NCI-H82 treated with DMSO at 0.1 percent for 48 hours (cell line): ENCODE measurements at regions not wholly inside any gene's neighbourhood (a gene's known extent, or its start where the extent isn't known, plus 50 kb on each side); places are given as distances from the start of the nearest gene placed in this dataset.

Experiments used
- DNase-seq: peaks from one replicate; lab custom pipeline; 2025; ENCODE audit not compliant: unreplicated experiment; lab: John Stamatoyannopoulos, UW

DNA sequence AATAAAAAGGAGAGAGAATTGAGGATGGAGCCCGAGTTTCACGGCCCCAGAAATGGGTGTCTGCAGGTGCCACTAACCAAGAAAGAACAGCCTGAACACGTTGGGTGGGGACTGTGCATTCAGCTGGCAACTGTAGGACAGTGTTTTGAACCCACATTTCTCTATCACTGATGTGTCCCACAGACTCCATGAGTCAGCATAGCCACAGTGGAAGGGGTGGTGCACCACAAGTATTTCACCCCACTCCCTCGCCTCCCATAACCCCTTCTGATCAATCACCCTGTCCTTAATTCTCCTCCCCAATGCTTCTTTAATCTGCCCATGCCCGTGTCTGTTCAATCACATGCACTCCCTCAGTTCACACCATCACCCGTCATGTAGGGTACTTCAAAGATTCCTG, 291.5 kb downstream of the ZNF516 start:
- DNase-seq, result no peak

DNA sequence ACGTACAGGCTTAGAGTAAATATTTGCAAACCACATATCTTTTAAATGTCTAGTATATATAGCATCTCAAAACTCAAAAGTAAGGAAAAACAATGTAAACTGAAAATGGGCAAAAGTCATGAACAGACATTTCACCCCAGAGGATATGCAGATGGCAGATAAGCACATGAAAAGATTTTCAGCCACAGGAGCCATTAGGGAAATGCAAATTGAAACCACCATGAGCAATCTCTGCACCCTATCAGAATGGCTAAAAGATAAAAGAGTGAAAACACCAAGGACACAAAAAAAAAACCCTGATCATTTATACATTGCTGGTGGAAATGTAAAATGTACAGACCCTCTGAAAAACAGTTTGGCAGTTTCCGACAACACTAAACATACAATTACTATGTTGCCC, 292.7 kb downstream of the ZNF516 start:
- no peak for DNase-seq

- no peak for DNase-seq
These were observed 299.4 kb downstream of the ZNF516 start for GRCh38 chr18:76195601-76196000.

GRCh38 chr18:76188097-76188496, 306.9 kb downstream of the ZNF516 start:
- no peak for DNase-seq

DNA sequence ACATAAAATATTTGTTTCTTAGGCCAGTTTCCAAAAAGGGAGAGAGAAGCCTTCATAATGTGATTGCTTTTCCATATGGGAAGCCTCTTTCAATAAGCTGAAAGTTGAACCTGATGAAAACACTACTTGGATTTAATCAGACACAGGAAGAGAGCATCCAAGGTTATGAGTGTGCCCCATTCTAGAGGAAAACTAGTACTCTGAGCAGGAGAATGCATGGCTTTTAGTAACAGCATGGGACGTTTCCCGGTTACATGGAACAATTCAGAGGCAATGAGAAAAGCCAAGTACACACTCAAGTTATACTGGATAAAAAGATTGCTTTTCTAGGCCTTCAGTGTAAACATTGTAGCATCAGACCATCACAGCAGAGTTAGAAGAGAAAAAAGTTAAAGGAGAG, 315.8 kb downstream of the ZNF516 start:
- no peak for DNase-seq

DNA sequence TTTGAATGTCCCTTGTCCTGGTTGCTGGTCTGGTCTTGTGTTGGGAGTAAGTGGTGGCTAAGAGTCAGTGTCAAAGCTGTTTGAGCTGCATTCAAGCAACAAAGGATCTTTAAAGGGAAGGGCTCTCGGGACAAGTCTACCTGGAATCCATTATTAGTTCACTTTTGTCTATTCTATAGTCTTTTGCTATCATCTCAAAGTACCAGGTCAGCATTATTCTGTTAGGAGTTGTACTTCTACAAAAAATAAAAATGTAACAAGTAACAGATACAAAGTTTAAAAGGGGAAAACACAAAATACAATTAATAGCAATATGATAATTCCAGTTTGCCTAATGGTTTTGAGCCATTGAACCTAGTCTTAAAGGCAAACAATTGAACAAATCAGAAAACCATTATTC, 317.9 kb downstream of the ZNF516 start:
- no peak for DNase-seq

GRCh38 chr18:76174451-76174850, 320.6 kb downstream of the ZNF516 start:
- no peak for DNase-seq

GRCh38 chr18:76169733-76170132, 325.3 kb downstream of the ZNF516 start:
- no peak for DNase-seq

DNA sequence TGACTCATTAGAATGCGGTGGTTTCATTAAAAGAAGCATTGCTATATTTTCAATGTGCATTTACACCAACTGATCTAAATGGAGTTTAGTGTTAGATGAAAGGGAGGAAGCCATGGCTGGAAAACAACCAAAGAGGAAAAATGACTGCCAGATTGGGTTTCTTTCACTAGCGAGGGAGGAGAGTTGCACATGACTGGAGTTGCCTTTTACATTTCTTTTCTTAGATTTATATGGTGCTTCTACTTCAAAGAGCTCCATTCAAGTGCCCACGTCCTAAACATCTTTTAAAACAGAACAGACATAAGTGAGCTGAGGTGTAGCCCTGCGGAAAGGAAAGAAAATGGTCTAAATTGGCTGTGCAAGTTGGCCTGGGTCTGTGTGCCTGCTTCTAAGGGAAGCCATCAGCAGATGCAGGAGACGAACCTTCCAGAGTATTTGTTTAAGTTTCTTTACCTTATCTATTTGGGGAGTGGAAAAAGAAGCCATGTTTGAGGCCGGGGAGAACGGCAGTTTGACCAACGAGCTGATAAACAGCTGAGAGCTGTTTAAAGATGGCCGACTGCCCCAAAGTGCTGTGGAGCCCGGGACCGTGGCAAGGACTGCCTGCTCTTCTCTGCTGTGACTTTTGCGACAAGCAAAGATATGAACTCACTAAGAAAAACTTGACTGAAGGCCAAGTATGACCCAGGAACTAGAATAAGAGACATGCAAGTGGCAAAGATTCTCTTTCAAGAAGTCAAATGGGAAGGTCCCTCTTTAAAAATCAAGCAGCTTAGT, 327.0 kb downstream of the ZNF516 start:
- DNase-seq, result no peak

- no peak for DNase-seq
These were observed 327.6 kb downstream of the ZNF516 start for GRCh38 chr18:76167410-76167809.

- DNase-seq, result no peak
These were observed 332.2 kb downstream of the ZNF516 start for GRCh38 chr18:76162886-76163285.

DNA sequence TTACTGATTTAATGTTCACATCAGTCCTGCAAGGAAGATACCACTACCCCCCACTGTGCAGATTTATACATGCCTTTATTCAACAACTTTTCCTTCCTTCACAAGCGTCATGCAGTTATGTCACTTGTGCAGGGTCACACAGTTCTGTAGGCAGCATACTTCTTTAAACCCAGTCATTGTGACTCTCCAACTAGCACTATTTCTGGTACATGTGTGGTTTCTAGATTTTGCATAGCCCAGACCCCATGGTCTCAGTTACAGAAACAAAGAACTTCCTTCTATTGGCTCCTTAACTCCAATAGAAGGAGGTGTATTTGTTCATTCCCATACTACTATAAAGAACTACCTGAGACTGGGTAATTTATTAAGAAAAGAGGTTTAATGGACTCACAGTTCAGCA, 333.1 kb downstream of the ZNF516 start:
- no peak for DNase-seq

DNA sequence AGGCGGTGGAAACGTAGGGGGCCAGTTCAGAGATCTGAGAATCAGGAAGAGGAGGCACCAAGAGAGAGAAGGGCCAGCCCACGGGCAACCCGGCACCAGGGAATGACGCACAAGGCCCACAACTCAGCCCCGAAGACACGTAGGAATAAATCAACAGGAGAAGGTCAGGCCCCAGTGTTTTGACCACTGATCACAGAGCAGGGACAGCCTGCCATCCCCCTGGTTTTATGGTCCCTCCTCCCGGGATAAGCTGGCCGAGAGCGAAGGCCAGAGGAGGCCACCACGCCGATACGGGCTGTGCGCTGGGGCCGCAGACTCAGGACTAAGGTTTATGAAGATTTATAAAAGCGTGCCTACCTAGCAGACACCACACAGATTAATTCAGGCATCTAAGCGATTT, 341.4 kb downstream of the ZNF516 start:
- DNase-seq, result no peak

GRCh38 chr18:76149734-76150133, 345.3 kb downstream of the ZNF516 start:
- no peak for DNase-seq

GRCh38 chr18:76149284-76149683, 345.8 kb downstream of the ZNF516 start:
- no peak for DNase-seq

GRCh38 chr18:76145521-76146376, 349.3 kb downstream of the ZNF516 start:
- no peak for DNase-seq

DNA sequence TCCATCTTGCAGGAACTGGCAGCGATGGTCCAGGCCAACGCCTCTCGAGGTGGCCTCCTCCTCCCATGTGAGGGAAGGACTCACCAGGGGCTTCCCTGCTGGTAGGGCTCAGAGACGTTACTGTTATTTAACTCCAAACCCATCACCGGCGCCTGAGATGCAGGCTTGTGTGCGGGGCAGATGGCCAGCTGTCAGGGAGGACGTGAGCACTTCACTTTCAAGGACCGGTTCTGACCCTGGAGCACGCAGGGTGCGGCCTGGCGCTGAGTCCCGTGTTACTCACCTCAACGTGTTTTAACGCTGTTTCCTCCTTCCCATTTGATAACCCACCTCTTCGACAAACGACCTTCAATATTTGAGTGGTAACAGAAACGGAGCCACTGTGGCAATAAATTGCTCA, 350.2 kb downstream of the ZNF516 start:
- no peak for DNase-seq

DNA sequence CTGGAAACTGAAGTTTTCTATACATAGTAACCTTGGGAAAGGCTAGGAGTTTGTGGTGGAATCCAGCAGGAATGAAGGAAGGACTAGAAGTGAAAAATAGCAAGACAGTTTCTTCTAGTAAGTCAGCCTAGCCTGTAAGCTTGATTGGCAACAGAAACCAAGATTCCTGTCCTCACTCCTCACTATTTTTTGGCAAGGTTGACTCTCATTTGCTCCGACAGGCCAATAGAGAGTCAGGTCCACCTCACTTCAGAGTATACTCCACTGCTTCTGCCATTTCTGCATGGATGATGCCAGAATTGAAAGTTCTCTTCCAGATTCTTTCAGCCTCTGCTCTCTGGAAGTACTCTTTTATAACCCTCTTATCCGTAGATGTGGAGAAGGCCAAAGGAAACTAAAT, 352.4 kb downstream of the ZNF516 start:
- DNase-seq, result no peak

DNA sequence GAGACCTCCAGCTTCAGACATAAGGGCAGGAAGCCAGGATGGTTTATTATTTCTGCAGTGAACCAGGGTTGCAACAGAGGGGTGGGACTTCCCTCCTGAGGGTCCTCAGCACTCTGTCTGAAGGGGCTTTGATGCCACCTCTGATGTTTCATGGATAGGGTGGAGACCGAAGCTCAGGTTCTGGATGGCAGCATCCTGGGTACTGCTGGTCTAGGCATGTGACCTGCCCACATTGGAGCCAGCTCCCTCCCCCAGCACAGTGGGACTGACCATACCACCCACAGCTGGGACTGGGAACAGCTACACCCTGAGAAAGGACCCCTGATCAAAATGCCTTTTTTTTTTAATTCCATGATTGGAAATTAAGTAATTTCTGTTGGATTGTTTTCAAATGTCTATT, 355.2 kb downstream of the ZNF516 start:
- no peak for DNase-seq

DNA sequence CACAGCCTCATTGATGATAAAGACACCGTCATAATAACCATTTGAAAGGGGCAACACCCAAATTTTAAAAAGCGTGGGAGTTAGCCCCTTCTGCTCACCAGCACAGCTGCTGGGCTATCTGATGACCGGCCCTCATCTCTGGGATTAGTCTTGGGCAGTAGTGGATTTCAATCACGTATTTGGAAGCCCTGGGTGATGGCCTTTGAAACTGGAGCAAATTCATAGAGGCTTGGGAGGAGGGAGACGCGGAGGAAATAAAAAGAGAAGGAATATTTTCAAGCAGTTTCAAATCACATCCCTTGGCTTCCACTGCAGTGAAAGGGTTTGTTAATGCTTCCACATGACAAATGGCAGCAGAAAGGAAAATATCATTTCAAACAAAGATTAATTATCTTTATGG, 357.8 kb downstream of the ZNF516 start:
- DNase-seq, result no peak

DNA sequence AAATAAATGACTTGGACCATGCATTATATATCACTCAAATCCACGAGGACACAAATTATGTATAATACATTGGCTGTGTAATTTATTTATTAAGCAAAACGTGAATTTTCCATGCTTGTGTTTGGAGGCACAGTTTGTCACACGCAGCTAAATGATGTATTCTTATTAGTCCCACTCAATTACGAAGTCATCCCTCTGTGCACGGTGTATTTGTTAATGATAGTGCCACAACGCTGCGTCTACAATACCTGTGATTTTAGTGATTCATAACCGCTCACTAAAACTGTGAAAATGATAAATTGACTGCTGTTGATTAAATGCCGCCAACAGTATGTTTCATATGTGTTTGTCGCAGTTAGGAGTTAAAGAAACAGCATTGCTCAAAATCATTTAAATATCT, 358.3 kb downstream of the ZNF516 start:
- no peak for DNase-seq

GRCh38 chr18:76134628-76135027, 360.4 kb downstream of the ZNF516 start:
- DNase-seq, result no peak
